ENCODE measurements at regions not wholly inside any gene's neighbourhood (a gene's known extent, or its start where the extent isn't known, plus 50 kb on each side); places are given as distances from the start of the nearest gene placed in this dataset.
"Not testable (repeated sequence)": the region's sequence is repeated elsewhere in the genome, so short reads cannot be mapped to it uniquely, and the experiment has no call there.

DNA sequence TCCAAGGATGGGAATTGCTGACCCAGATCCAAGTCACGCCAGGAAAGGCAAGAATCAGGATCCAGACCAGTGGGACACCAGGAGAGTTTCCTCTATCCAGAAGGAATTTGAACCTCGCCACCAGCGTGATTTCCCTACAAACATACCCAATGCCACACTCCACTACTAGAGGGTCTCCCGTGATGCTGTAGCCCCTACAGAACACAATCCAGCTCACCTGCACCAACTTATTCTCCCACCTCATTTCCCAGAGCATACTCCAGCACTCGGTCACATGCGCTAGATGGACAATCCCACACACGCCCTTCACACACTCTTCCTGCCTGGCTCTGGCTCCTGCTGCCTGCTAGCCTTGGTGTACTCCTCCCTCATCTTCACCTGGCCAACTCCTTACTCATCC, 142.1 kb upstream of the PDE1C start:
- no peak for ATAC-seq
- intact Hi-C loops (cut with DNase I, micrococcal nuclease), result no loop called here
- DNase-seq, result no peak

- no peak for DNase-seq
- intact Hi-C loops (cut with DNase I, micrococcal nuclease), result loop anchor here in 1 of 2 donors (10.0 kb wide), 1 partner anchor 462 kb away; no protein-coding TSS in a partner anchor
- no peak for ATAC-seq
Observed at GRCh38 chr7:32206987-32207386, 136.8 kb upstream of the PDE1C start.

- ATAC-seq (no peak), DNase-seq (no peak)
- intact Hi-C loops (cut with DNase I, micrococcal nuclease), result loop anchor here in 1 of 2 donors (10.0 kb wide), 1 partner anchor 462 kb away; no protein-coding TSS in a partner anchor
Observed at GRCh38 chr7:32206488-32206887, 136.3 kb upstream of the PDE1C start.

DNA sequence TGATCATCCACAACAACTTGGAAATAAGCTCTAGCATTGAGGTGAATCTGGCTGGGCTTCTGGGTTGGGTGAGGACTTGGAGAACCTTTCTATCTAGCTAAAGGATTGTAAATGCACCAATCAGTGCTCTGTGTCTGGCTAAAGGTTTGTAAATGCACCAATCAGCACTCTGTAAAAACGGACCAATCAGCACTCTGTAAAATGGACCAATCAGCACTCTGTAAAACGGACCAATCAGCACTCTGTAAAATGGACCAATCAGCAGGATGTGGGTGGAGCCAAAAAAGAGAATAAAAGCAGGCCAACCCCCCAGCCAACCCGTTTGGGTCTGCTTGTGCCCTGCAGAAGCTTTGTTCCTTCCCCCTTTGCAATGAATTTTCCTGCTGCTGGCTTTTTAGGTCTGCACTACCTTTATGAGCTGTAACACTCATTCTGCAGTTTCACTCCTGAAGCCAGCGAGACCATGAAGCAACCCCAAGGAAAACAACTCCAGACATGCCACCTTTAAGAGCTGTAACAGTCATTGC, 135.2 kb upstream of the PDE1C start:
- intact Hi-C loops (cut with DNase I, micrococcal nuclease), result loop anchor here (2.0 to 10.0 kb wide), 2 partner anchors 461 kb away; no protein-coding TSS in a partner anchor
- ATAC-seq, result not testable (repeated sequence)

DNA sequence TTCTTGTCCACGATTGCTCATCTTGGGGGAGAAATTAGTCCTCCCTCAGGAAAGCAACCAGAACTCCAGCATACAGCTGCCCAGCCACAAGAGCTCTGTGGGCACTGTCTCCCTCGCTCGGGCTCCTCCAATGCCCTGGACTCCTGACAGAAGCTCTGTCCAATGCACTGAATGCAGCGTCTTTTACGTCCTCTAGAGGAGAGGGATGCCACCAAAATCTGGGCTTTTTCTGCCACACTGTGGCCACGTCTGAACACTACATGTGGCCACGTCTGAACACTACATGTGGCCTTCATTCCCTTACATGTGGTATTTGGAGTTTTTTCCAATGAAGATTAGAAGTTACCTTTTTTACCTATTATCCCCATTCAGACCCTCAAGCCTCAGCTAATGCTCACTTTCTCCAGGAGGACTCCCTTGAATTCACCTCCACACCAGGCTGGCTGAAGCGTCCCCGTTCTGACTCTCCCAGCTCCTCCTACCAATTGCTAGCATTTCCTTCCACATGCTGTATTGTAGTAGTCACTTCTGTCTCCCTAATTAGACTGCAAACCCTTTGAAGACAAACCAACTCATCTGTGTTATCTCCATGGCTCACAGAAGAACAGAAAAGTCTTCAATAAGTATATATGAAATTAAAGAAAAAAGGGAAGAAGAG, 134.3 kb upstream of the PDE1C start:
- peak; percentile 28 to 43 for DNase-seq
- intact Hi-C loops (cut with DNase I, micrococcal nuclease), result loop anchor here (2.0 to 10.0 kb wide), 2 partner anchors 460 kb away; no protein-coding TSS in a partner anchor

More for the DNA sequence above, 135.2 kb upstream of the PDE1C start:
- DNase-seq, result not testable (repeated sequence)

DNA sequence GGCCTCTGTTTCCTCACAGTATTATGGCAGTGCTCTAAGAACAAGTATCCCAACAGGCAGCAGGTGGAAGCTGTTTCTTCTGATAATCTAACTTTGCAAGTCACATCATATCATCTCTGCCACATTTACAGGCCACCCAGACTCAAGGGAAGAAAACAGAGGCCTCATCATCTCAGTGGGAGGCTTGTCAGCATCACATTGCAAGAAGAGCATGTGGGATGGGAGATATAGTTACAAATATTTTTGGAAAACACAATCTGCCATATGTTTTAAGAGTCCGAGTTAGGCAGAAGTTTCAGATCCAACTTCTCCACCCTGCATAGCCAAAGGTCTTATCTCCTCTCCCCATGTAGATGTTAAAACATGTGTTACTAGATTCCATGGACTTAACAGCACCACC, 130.4 kb upstream of the PDE1C start:
- intact Hi-C loops (cut with DNase I, micrococcal nuclease), result loop anchor here in 1 of 2 donors (10.0 kb wide), 1 partner anchor 456 kb away; no protein-coding TSS in a partner anchor
- DNase-seq (no peak), ATAC-seq (no peak)

More for the DNA sequence above, 134.3 kb upstream of the PDE1C start:
- peak; percentile 80 for ATAC-seq

DNA sequence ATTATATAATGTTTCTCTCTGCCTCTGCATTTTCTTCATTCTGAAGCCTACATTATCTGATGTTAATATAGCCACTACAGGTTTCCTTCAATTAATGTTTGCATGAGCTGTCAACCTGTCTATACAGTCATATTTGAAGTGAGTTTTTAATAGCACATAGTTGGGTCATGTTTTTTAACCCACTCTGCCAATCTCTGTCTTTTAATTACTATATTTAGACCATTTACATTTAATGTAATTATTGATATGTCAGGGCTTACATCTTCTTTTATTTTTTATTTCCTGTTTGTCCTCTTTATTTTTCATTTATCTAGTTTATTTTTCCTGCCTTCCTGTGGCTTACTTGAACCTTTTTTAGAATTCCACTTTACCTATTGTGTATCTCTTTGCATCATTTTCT, 124.3 kb upstream of the PDE1C start:
- intact Hi-C loops (cut with DNase I, micrococcal nuclease), result no loop called here
- DNase-seq (no peak), ATAC-seq (no peak)

DNA sequence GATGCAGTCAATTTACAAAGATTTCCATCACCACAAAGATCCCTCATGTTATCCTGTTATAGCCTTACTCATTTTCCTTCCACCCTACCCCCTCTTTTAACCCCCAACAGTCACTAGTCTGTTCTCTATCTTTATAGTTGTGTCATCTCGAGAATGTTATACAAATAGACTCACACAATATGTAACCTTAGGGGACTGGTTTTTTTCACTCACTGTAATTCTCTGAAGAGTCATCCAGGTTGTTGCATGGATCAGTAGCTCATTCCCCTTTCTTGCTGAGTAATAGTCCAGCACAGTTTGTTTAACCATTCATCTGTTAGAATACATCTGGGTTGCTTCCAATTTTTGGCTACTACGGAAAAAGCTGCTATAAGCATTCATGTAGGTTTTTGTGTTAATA, 121.1 kb upstream of the PDE1C start:
- ATAC-seq (no peak), DNase-seq (no peak)
- intact Hi-C loops (cut with DNase I, micrococcal nuclease), result no loop called here

GRCh38 chr7:32179567-32179966, 109.4 kb upstream of the PDE1C start:
- ATAC-seq (no peak), DNase-seq (no peak)
- intact Hi-C loops (cut with DNase I, micrococcal nuclease), result no loop called here

DNA sequence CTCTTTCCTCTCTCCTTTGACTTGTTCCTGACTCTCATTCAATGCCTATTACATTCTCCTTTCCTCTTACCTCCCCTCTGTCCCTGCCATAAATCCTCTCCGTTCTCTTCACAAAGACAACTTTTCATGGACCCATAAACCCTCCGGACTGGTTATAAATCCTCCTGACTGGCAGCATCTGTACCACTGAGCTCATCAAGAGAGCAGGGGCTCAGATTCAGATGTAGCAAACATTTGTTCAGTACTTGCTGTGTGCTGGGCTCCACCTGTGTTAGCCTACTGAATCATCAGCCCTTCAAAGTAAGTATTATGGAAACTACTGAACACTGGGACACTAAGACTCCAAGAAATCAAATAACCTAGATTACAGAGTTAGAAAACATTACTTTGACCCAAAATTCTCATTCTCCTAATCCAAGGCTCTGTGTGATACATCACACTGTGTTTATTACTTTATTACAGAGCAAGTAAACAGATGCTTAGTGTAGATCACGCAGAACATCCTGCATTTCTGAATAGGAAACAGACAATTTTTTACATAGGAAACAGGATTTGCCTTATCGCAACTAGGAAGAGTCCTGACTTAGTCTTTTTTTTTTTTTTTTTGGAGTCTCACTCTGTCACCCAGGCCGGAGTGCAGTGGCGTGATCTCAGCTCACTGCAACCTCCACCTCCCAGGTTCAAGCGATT, 108.6 kb upstream of the PDE1C start:
- ATAC-seq (no peak), DNase-seq (no peak)
- intact Hi-C loops (cut with DNase I, micrococcal nuclease), result no loop called here

- ATAC-seq (no peak), DNase-seq (no peak)
- intact Hi-C loops (cut with DNase I, micrococcal nuclease), result no loop called here
Observed at GRCh38 chr7:32177232-32177631, 107.0 kb upstream of the PDE1C start.

GRCh38 chr7:32175099-32175498, 104.9 kb upstream of the PDE1C start:
- intact Hi-C loops (cut with DNase I, micrococcal nuclease), result no loop called here
- DNase-seq (no peak), ATAC-seq (no peak)

GRCh38 chr7:32171248-32171647, 101.0 kb upstream of the PDE1C start:
- intact Hi-C loops (cut with DNase I, micrococcal nuclease), result no loop called here
- DNase-seq (no peak), ATAC-seq (no peak)

- intact Hi-C loops (cut with DNase I, micrococcal nuclease), result no loop called here
- no peak for DNase-seq
- no peak for ATAC-seq
Observed at GRCh38 chr7:32170838-32171237, 100.6 kb upstream of the PDE1C start.

DNA sequence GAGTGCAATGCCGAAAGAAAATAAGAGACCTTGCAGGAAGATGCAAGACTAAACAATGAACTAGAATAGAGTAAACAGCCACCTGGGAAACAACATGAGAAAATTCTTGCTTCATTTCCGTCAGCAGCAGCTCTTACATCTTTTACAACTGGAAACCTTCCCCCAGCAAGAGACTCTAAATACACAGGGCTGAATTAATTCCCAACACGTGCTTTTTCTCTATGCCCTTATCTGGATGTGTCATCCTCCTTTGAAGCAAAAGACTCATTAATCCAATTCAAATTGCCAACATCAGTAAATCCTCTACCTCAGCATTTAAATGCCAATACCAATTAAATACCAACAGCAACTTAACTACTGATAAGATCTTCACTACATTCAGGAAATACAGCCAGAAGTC, 99.0 kb upstream of the PDE1C start:
- ATAC-seq (no peak), DNase-seq (no peak)
- intact Hi-C loops (cut with DNase I, micrococcal nuclease), result no loop called here

GRCh38 chr7:32167815-32168214, 97.6 kb upstream of the PDE1C start:
- intact Hi-C loops (cut with DNase I, micrococcal nuclease), result no loop called here
- ATAC-seq, result no peak
- DNase-seq, result no peak

GRCh38 chr7:32167256-32167655, 97.0 kb upstream of the PDE1C start:
- ATAC-seq (no peak), DNase-seq (no peak)
- intact Hi-C loops (cut with DNase I, micrococcal nuclease), result no loop called here

DNA sequence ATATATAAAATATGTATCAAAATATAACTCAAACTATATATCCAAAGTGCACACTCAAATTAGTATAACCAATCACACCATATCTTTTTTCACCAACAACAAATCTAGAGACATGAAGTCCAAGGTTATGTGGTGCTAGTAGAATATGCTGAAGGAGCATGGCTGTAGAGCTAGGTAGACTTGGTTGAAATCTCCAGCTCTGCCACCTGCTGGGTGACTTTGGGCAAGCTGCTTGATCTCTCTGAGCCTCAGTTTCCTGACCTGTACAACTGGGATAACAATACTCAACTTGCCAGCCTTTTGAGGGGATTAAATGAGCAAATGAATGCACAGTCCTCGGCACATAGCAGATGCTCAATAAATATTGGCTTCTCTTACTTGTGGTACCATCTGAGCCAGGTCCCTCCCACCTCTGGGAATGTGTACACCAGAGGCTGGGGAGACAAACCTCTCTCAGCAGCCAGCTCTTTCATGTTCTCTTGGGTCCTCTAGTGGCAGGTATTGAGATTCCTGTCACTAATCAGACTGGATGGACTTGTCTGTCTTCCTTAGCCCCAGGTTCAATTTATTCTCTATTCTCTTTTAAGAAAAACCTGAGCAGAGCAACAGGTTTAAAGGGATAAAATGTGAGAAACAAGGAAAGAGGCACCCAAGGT, 94.3 kb upstream of the PDE1C start:
- ATAC-seq, result peak; percentile 72
- intact Hi-C loops (cut with DNase I, micrococcal nuclease), result no loop called here
- DNase-seq, result no peak

DNA sequence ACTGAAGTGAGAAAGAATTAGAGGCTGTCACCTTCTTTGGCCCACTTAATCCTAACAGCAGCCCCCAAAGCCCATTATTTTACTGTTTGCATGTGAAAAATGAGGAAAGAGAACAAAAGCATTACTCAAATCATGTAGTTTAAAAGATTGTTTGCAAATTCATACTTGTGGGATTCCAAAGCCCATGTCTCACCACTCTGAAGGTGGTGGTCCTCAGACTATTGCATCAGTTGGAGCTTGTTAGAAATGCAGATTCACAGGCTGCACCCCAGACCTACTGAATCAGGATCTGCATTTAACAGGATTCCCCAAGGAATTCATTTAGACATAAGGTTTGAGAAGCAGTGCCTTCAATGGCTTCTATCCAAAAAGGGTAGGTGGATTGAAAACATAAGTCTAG, 93.7 kb upstream of the PDE1C start:
- intact Hi-C loops (cut with DNase I, micrococcal nuclease), result no loop called here
- DNase-seq (no peak), ATAC-seq (no peak)

All from left colon (tissue), 2 donors.